Gastrocnemius medialis (tissue), 4 donors: ENCODE measurements at regions not wholly inside any gene's neighbourhood (a gene's known extent, or its start where the extent isn't known, plus 50 kb on each side); places are given as distances from the start of the nearest gene placed in this dataset.

Source experiments
- POLR2A ChIP-seq, 2 donors: fragments of 450-650 bp; IDR thresholded peaks; one replicate each; pipeline ENCODE4 v1.6.1; 2017; ENCODE audit warnings: antibody characterized with exemption in 2 of 2, mild to moderate bottlenecking in 2 of 2, moderate library complexity in 2 of 2
- TF ChIP-seq, protein P1 (sequence below), 5 experiments: fragments of 450-650 bp in 3 of 5; fragments of 200-600 bp in 2 of 5; sonication (generic) in 2 of 5; IDR thresholded peaks in 4 of 5; conservative IDR thresholded peaks in 1 of 5; 1 replicate in 4 of 5; 2 replicates in 1 of 5; pipeline ENCODE4 v1.5.1; 2016 to 2019; ENCODE audit warnings: antibody characterized with exemption in 5 of 5, mild to moderate bottlenecking in 3 of 5, moderate library complexity in 3 of 5

- TF ChIP-seq, protein P1, sequence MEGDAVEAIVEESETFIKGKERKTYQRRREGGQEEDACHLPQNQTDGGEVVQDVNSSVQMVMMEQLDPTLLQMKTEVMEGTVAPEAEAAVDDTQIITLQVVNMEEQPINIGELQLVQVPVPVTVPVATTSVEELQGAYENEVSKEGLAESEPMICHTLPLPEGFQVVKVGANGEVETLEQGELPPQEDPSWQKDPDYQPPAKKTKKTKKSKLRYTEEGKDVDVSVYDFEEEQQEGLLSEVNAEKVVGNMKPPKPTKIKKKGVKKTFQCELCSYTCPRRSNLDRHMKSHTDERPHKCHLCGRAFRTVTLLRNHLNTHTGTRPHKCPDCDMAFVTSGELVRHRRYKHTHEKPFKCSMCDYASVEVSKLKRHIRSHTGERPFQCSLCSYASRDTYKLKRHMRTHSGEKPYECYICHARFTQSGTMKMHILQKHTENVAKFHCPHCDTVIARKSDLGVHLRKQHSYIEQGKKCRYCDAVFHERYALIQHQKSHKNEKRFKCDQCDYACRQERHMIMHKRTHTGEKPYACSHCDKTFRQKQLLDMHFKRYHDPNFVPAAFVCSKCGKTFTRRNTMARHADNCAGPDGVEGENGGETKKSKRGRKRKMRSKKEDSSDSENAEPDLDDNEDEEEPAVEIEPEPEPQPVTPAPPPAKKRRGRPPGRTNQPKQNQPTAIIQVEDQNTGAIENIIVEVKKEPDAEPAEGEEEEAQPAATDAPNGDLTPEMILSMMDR (IDR thresholded peaks at IDR 0.05 in 4 of 5, conservative IDR thresholded peaks at IDR 0.05 in 1 of 5): no peak
- TF ChIP-seq POLR2A (IDR thresholded peaks at IDR 0.05): no peak
Measured at GRCh38 chr2:102886216-102886893, 124.5 kb downstream of the TMEM182 start.
